SK-N-SH (cell line): ENCODE measurements at regions not wholly inside any gene's neighbourhood (a gene's known extent, or its start where the extent isn't known, plus 50 kb on each side); places are given as distances from the start of the nearest gene placed in this dataset.

Experiments used
- CTCF ChIA-PET: fragments of 300-600, 350-600 bp; formaldehyde crosslinking; extraction: SDS; loops from one replicate; lab custom pipeline; 2021; lab: Yijun Ruan, JAX
- POLR2A ChIA-PET: fragments of 350-600 bp; sonication (Branson Sonifier 250); formaldehyde crosslinking; extraction: SDS; loops from one replicate; lab custom pipeline; 2020; ENCODE audit warnings: antibody characterized with exemption, inconsistent platforms; lab: Yijun Ruan, JAX
- DNase-seq: peaks from one replicate; pipeline ENCODE4 v3.0.0; 2012
- H2AFZ ChIP-seq: fragments of 200-600 bp; sonication (generic); 2 replicates; pipeline ENCODE4 v1.8.1; 2016; ENCODE audit warnings: antibody characterized with exemption, mild to moderate bottlenecking, low read depth
- H3F3A ChIP-seq: fragments of 200-600 bp; sonication (generic); replicated peaks from 2 replicates; pipeline ENCODE3; 2016; ENCODE audit warnings: antibody characterized with exemption, mild to moderate bottlenecking; ENCODE audit not compliant: insufficient read depth
- H3K27ac ChIP-seq, 2 experiments: fragments of 200-500 bp in 1 of 2; fragments of 200-600 bp in 1 of 2; sonication (Bioruptor generic) in 1 of 2; sonication (generic), shearing (Covaris generic) in 1 of 2; 2 replicates each; pipeline versions ENCODE4 v1.5.1 to v1.6.1; 2014 to 2016; ENCODE audit warnings: low read depth in 2 of 2, inconsistent platforms in 1 of 2, low read length in 1 of 2, mild to moderate bottlenecking in 1 of 2, mixed read lengths in 1 of 2
- H3K27me3 ChIP-seq: fragments of 200-600 bp; sonication (generic), shearing (Covaris generic); 2 replicates; pipeline ENCODE4 v1.6.1; 2016; ENCODE audit warnings: mixed run types; ENCODE audit not compliant: insufficient read depth
- H3K36me3 ChIP-seq, 2 experiments: fragments of 200-500 bp in 1 of 2; fragments of 200-600 bp in 1 of 2; sonication (Bioruptor generic) in 1 of 2; sonication (generic) in 1 of 2; replicated peaks in 1 of 2; 2 replicates each; pipeline versions ENCODE3 to v1.5.1; 2014 to 2016; ENCODE audit warnings: low read length in 1 of 2, mild to moderate bottlenecking in 1 of 2; ENCODE audit not compliant: insufficient read depth in 2 of 2, control insufficient read depth in 1 of 2
- H3K4me1 ChIP-seq, 2 experiments: fragments of 200-500 bp in 1 of 2; fragments of 200-600 bp in 1 of 2; sonication (Bioruptor generic) in 1 of 2; sonication (generic), shearing (Covaris generic) in 1 of 2; 2 replicates each; pipeline versions ENCODE4 v1.5.1 to v1.6.1; 2014 to 2016; ENCODE audit warnings: low read depth in 1 of 2, low read length in 1 of 2, mixed run types in 1 of 2; ENCODE audit not compliant: insufficient read depth in 2 of 2, control insufficient read depth in 1 of 2
- H3K4me2 ChIP-seq: fragments of 200-600 bp; sonication (generic), shearing (Covaris generic); 2 replicates; pipeline ENCODE4 v1.6.1; 2017; ENCODE audit warnings: mixed run types
- H3K4me3 ChIP-seq, 2 experiments: fragments of 200-500 bp in 1 of 2; fragments of 200-600 bp in 1 of 2; sonication (Bioruptor generic) in 1 of 2; sonication (generic), shearing (Covaris generic) in 1 of 2; 2 replicates each; pipeline versions ENCODE4 v1.5.1 to v1.8.1; 2014 to 2016; ENCODE audit warnings: low read depth in 2 of 2, inconsistent platforms in 1 of 2, low read length in 1 of 2, mild to moderate bottlenecking in 1 of 2, mixed read lengths in 1 of 2, moderate library complexity in 1 of 2
- H3K79me2 ChIP-seq: fragments of 200-600 bp; sonication (generic); 2 replicates; pipeline ENCODE4 v1.8.1; 2017; ENCODE audit warnings: mild to moderate bottlenecking; ENCODE audit not compliant: insufficient read depth
- H3K9ac ChIP-seq: fragments of 200-600 bp; sonication (generic); 2 replicates; pipeline ENCODE4 v1.6.1; 2017; ENCODE audit warnings: mixed run types
- H3K9me2 ChIP-seq: fragments of 200-600 bp; sonication (generic); 2 replicates; pipeline ENCODE4 v1.6.1; 2017; ENCODE audit warnings: mixed run types
- H3K9me3 ChIP-seq: fragments of 200-600 bp; sonication (generic); 2 replicates; pipeline ENCODE4 v1.6.1; 2017; ENCODE audit warnings: mixed run types, mild to moderate bottlenecking, moderate library complexity
- H4K20me1 ChIP-seq: fragments of 200-600 bp; sonication (generic); 2 replicates; pipeline ENCODE4 v1.6.1; 2017; ENCODE audit warnings: mild to moderate bottlenecking, mixed run types; ENCODE audit not compliant: insufficient read depth
- ELF1 ChIP-seq: IDR thresholded peaks from 2 replicates; pipeline ENCODE4 v1.4.0; 2012
- EZH2phosphoT487 ChIP-seq: fragments of 200-600 bp; sonication (generic); IDR thresholded peaks from 2 replicates; pipeline ENCODE4 v1.6.1; 2017; ENCODE audit warnings: low read depth, mixed run types, mild to moderate bottlenecking, antibody characterized with exemption, moderate library complexity, borderline replicate concordance
- FOSL2 ChIP-seq: IDR thresholded peaks from 2 replicates; pipeline ENCODE4 v1.4.0; 2012; ENCODE audit warnings: low read depth, mild to moderate bottlenecking, moderate library complexity, borderline replicate concordance
- GATA2 ChIP-seq: sonication (generic); formaldehyde crosslinking; IDR thresholded peaks from 2 replicates; pipeline ENCODE4 v1.5.0; 2020; ENCODE audit warnings: mild to moderate bottlenecking, missing genetic modification reagents
- JUND ChIP-seq: IDR thresholded peaks from 2 replicates; pipeline ENCODE4 v1.4.0; 2012
- MEF2A ChIP-seq: IDR thresholded peaks from 2 replicates; pipeline ENCODE4 v1.4.0; 2012; ENCODE audit warnings: low read depth, borderline replicate concordance
- NFIC ChIP-seq: IDR thresholded peaks from 2 replicates; pipeline ENCODE4 v1.4.0; 2012; ENCODE audit warnings: borderline replicate concordance
- TAF1 ChIP-seq: IDR thresholded peaks from 2 replicates; pipeline ENCODE4 v1.6.1; 2012; ENCODE audit warnings: low read depth, mild to moderate bottlenecking, low read length, moderate library complexity, borderline replicate concordance
- YY1 ChIP-seq: IDR thresholded peaks from 2 replicates; pipeline ENCODE4 v1.4.0; 2012; ENCODE audit warnings: low read depth, mild to moderate bottlenecking
- WGBS: methylation state at CpG from one replicate; pipeline ENCODE4 v1.1.6; 2017; ENCODE audit warnings: low lambda C conversion rate; 5-methylcytosine and 5-hydroxymethylcytosine counted together
- TF ChIP-seq, protein P1 (sequence below): IDR thresholded peaks from 2 replicates; pipeline ENCODE4 v1.6.1; 2012; ENCODE audit warnings: mild to moderate bottlenecking, low read depth, low read length, moderate library complexity
- TF ChIP-seq, protein P2 (sequence below): IDR thresholded peaks from 2 replicates; pipeline ENCODE4 v1.4.0; 2012; ENCODE audit warnings: low read depth, borderline replicate concordance
- TF ChIP-seq, protein P3 (sequence below): IDR thresholded peaks from 2 replicates; pipeline ENCODE4 v1.4.0; 2012; ENCODE audit warnings: low read depth

DNA sequence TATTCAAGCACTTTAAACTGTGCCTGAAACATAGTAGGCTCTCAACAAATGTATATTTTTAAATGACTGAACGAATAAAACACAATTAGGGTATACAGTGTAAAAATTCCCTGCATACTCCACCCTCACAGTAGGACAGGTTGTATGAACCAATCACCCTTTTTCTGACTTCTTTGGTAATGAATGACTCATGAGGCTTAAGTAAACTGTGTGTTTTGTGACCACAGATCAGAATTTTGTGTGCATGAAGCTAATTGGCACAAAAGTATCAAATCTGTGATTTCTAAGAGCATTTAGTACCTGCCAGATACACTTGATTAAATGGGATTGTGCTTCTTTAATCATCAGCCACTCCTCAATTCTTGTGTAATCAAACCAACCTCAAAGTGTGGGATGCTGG is 109.9 kb upstream of the MAP4K3 start (continued):
- TF ChIP-seq, protein P1, sequence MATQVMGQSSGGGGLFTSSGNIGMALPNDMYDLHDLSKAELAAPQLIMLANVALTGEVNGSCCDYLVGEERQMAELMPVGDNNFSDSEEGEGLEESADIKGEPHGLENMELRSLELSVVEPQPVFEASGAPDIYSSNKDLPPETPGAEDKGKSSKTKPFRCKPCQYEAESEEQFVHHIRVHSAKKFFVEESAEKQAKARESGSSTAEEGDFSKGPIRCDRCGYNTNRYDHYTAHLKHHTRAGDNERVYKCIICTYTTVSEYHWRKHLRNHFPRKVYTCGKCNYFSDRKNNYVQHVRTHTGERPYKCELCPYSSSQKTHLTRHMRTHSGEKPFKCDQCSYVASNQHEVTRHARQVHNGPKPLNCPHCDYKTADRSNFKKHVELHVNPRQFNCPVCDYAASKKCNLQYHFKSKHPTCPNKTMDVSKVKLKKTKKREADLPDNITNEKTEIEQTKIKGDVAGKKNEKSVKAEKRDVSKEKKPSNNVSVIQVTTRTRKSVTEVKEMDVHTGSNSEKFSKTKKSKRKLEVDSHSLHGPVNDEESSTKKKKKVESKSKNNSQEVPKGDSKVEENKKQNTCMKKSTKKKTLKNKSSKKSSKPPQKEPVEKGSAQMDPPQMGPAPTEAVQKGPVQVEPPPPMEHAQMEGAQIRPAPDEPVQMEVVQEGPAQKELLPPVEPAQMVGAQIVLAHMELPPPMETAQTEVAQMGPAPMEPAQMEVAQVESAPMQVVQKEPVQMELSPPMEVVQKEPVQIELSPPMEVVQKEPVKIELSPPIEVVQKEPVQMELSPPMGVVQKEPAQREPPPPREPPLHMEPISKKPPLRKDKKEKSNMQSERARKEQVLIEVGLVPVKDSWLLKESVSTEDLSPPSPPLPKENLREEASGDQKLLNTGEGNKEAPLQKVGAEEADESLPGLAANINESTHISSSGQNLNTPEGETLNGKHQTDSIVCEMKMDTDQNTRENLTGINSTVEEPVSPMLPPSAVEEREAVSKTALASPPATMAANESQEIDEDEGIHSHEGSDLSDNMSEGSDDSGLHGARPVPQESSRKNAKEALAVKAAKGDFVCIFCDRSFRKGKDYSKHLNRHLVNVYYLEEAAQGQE = no peak
- no peak for TF ChIP-seq YY1

DNA sequence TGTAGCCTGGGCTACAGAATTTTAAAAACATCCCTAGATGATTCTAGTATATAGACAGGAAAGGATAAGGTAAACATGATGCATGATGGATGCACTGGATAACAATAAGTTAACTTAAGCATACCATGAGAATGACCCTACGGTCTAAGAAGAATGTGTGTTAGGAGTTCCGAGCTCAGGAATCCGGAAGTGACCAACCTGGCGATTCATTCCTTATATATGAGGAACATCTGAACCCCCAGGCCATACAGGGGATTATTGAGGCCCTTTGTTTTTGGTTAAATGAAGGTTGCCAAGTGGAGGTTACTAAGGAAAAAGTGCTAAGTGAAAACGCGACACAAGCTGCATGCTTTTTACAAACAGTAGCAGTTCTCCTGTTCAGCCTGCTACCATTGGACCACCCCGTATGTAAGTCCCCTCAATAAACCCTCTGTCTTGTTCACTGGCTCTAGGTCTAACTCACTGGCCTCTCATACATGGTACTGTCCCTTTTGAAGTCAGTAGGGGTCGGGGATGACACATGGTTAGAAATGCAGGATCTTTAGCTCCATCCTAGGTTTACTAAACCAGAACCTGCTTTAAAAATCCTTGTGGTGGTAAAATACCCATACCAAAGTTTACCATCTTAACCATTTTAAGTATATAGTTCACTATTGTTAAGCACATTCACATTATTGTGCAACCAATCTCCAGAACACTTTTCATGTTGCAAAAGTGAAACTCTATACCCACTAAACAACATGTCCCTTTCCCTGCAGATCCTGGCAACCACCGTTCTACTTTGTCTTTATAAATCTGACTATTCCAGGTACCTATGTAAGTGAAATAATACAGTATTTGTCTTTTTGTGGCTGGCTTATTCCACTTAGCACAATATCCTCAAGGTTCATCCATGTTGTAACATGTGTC is 111.0 kb upstream of the MAP4K3 start:
- ChIA-PET CTCF (interaction anchor here (1.0 to 1.4 kb wide), 2 partner anchors 8 to 11 kb away, joined by 3 to 4 read pairs; no protein-coding TSS in a partner anchor), POLR2A (no interaction called here)
- Histone ChIP-seq H3K4me1 (peaks cover 2 to 8% of the 10 kb centered on the region in 2 experiments; a peak in 2 of 4 replicates), H3K9me3 (no peaks in the 10 kb centered on the region), H3K4me3 (no peak overlapping the region), H3K27ac (no peak overlapping the region), H3K36me3 (no peaks in the 10 kb centered on the region), H3K79me2 (no peaks in the 10 kb centered on the region), H4K20me1 (no peaks in the 10 kb centered on the region), H2AFZ (no peak overlapping the region), H3K27me3 (no peaks in the 10 kb centered on the region), H3K4me2 (no peak overlapping the region), H3F3A (no peaks in the 10 kb centered on the region), H3K9ac (no peak overlapping the region), H3K9me2 (no peaks in the 10 kb centered on the region)
- WGBS = 75% methylated on average over 9 of the region's 9 CpGs
- no peak for DNase-seq
- TF ChIP-seq NFIC (no peak), FOSL2 (no peak), MEF2A (no peak), EZH2phosphoT487 (no peak), JUND (no peak), ELF1 (no peak), TAF1 (no peak), GATA2 (no peak)
- TF ChIP-seq, protein P2, sequence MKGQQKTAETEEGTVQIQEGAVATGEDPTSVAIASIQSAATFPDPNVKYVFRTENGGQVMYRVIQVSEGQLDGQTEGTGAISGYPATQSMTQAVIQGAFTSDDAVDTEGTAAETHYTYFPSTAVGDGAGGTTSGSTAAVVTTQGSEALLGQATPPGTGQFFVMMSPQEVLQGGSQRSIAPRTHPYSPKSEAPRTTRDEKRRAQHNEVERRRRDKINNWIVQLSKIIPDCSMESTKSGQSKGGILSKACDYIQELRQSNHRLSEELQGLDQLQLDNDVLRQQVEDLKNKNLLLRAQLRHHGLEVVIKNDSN = no peak
- TF ChIP-seq, protein P3, sequence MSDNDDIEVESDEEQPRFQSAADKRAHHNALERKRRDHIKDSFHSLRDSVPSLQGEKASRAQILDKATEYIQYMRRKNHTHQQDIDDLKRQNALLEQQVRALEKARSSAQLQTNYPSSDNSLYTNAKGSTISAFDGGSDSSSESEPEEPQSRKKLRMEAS = no peak
